BJ (cell line): ENCODE measurements at regions not wholly inside any gene's neighbourhood (a gene's known extent, or its start where the extent isn't known, plus 50 kb on each side); places are given as distances from the start of the nearest gene placed in this dataset.

ENCODE experiments used
- CTCF ChIA-PET: fragments of 350-600 bp; formaldehyde crosslinking; extraction: SDS; loops from one replicate; lab custom pipeline; 2021; ENCODE audit warnings: antibody characterized with exemption, inconsistent platforms; lab: Yijun Ruan, JAX
- POLR2A ChIA-PET: fragments of 300-600 bp; sonication (Branson Sonifier 250); formaldehyde crosslinking; extraction: SDS; loops from one replicate; lab custom pipeline; 2021; ENCODE audit warnings: antibody characterized with exemption; lab: Charles Lee
- DNase-seq: peaks from one replicate; pipeline ENCODE4 v3.0.0-alpha.2; 2011; ENCODE audit warnings: low read depth
- H3K27me3 ChIP-seq: 2 replicates; pipeline ENCODE4 v1.6.0; 2011; ENCODE audit warnings: low read length; ENCODE audit not compliant: control insufficient read depth, insufficient read depth
- H3K36me3 ChIP-seq: 2 replicates; pipeline ENCODE4 v1.5.1; 2011; ENCODE audit warnings: low read length; ENCODE audit not compliant: control insufficient read depth, insufficient read depth
- H3K4me3 ChIP-seq: 2 replicates; pipeline ENCODE4 v1.5.1; 2011; ENCODE audit warnings: low read depth, mild to moderate bottlenecking, control low read depth, low read length
- TF ChIP-seq, protein P1 (sequence below): IDR thresholded peaks from 2 replicates; pipeline ENCODE4 v1.5.1; 2011; ENCODE audit warnings: low read depth, mild to moderate bottlenecking, control low read depth, inconsistent platforms, low read length, moderate library complexity; ENCODE audit not compliant: insufficient read depth

DNA sequence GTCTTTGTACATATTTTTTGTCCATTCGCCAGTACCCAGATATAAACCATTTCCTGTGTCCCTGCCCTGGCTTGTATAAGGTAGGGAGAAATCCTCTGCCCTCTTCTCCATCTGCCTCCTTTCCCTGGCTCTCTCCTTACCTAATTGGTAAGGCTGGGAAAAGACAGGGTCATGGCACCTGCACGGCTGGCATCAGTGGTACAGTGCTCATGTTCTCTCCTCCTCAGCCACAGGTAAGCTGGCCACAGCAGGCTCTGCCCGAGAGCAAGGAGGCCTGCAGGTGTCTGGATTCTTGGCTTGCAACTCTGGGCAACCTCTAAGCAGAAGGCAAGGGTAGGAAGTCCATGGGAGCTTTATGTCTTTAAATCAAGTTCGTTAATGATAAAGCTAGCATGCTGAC lies 419.9 kb downstream of the BUD13 start:
- H3K27me3 ChIP-seq, result no peaks in the 10 kb centered on the region
- no peak overlapping the region for H3K4me3 ChIP-seq
- CTCF ChIA-PET, result no interaction called here
- TF ChIP-seq, protein P1, sequence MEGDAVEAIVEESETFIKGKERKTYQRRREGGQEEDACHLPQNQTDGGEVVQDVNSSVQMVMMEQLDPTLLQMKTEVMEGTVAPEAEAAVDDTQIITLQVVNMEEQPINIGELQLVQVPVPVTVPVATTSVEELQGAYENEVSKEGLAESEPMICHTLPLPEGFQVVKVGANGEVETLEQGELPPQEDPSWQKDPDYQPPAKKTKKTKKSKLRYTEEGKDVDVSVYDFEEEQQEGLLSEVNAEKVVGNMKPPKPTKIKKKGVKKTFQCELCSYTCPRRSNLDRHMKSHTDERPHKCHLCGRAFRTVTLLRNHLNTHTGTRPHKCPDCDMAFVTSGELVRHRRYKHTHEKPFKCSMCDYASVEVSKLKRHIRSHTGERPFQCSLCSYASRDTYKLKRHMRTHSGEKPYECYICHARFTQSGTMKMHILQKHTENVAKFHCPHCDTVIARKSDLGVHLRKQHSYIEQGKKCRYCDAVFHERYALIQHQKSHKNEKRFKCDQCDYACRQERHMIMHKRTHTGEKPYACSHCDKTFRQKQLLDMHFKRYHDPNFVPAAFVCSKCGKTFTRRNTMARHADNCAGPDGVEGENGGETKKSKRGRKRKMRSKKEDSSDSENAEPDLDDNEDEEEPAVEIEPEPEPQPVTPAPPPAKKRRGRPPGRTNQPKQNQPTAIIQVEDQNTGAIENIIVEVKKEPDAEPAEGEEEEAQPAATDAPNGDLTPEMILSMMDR, result no peak
- H3K36me3 ChIP-seq, result no peaks in the 10 kb centered on the region
- DNase-seq, result no peak
- POLR2A ChIA-PET, result no interaction called here

DNA sequence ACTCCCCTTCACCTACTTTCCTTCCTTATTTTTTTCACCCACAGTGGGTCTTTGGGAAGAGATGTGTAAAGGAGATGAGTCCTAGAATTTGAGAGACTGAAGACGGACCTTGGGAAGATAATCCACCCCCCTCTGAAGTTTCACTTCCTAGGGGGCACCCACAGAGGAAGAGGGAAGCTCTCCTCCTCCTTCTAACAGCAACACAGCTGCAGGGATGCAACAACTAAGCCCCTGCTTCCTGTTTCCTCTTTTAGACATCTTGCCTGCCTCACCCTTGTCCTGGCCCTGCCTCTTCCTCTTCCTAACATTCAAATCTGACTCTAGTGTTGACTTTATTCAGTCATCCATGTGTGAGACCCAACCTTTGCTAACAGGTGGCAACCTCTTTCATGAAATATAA lies 424.6 kb downstream of the BUD13 start:
- CTCF ChIA-PET, result interaction anchor here (0.7 kb wide), 1 partner anchor 1558 kb away, joined by 3 read pairs; no protein-coding TSS in a partner anchor
- Histone ChIP-seq H3K27me3 (no peaks in the 10 kb centered on the region), H3K36me3 (no peaks in the 10 kb centered on the region), H3K4me3 (no peak overlapping the region)
- TF ChIP-seq, protein P1, result no peak
- POLR2A ChIA-PET, result no interaction called here
- no peak for DNase-seq

DNA sequence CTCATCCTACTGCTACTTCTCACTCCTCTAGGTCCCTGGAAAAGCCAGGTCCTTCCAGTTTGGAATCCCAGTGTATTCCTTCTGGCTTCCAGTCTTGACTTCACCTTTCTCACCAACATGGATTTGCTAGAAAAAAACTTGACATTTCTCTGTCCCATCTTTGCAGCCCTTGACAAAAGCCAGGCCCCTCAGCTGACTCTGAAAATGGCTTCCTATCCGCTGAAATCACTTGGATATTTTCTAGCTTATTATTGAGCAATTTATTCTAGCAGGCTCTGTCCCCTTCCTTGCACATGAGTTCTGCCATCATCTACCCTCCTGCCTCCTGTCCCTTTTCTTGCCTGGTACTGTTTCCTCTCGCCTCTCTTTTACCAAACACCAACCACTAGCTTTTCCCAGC lies 427.2 kb downstream of the BUD13 start:
- H3K36me3 ChIP-seq, result no peaks in the 10 kb centered on the region
- no peaks in the 10 kb centered on the region for H3K27me3 ChIP-seq
- no peak overlapping the region for H3K4me3 ChIP-seq
- TF ChIP-seq, protein P1, result no peak
- DNase-seq, result no peak
- ChIA-PET POLR2A (no interaction called here), CTCF (no interaction called here)

DNA sequence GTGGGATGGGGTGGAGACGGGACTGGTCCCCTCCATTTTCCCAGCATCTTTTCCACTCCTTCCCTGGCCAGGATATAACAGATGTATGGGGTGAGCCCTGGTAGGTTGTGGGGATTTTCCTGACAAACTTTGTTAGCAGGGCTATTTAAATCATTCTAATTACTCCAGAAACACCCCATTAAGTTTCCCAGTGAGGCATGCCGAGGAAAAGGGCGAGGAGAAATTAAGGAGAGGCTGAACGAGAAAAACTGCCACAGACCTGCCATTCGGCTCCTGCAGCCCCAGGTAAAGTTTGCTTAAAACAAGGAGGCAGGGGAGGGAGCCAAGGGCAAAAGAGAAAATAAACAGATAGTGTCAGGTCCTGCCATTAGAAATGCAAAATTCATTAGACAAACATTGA lies 428.2 kb downstream of the BUD13 start:
- H3K36me3 ChIP-seq, result no peaks in the 10 kb centered on the region
- no peaks in the 10 kb centered on the region for H3K27me3 ChIP-seq
- TF ChIP-seq, protein P1, result no peak
- ChIA-PET POLR2A (no interaction called here), CTCF (no interaction called here)
- H3K4me3 ChIP-seq, result no peak overlapping the region
- no peak for DNase-seq

DNA sequence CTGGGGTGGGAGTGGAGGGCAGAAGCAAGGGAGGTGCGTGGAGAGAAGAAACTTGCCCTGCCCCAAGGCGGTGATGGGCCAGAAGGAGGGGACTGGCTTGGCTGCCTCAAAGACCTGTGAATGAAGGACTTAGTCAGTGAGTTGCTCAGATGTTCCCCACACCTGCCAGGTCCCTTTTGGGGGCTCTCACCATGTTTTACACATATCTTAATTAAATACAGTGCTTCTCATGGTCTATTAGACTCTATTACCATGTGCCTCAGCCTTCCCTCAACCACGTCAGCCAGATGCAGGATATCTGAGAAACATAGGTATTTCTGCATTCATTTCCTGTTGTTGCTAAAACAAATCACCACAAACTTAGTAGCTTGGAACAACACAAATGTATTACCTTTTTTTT lies 429.5 kb downstream of the BUD13 start:
- no peak for DNase-seq
- no peak overlapping the region for H3K4me3 ChIP-seq
- H3K36me3 ChIP-seq, result no peaks in the 10 kb centered on the region
- POLR2A ChIA-PET, result no interaction called here
- H3K27me3 ChIP-seq, result no peaks in the 10 kb centered on the region
- CTCF ChIA-PET, result no interaction called here
- TF ChIP-seq, protein P1, result no peak
